HepG2 (cell line): ENCODE measurements at regions not wholly inside any gene's neighbourhood (a gene's known extent, or its start where the extent isn't known, plus 50 kb on each side); places are given as distances from the start of the nearest gene placed in this dataset.
A peak's percentile ranks its signal among the peaks of the same experiment; 100 is the strongest.

Experiments
- ADNP ChIP-seq: sonication (generic); formaldehyde crosslinking; IDR thresholded peaks from 2 replicates; pipeline ENCODE4 v1.4.0; 2020; ENCODE audit warnings: missing genetic modification reagents
- ETV5 ChIP-seq: IDR thresholded peaks from 2 replicates; pipeline ENCODE4 v1.6.1; 2018; ENCODE audit warnings: missing biosample characterization, missing genetic modification reagents, inconsistent platforms, borderline replicate concordance
- GZF1 ChIP-seq: sonication (generic); formaldehyde crosslinking; IDR thresholded peaks from 2 replicates; pipeline ENCODE4 v1.5.1; 2020; ENCODE audit warnings: mild to moderate bottlenecking, missing genetic modification reagents
- HDAC6 ChIP-seq: fragments of 200-600 bp; sonication (generic); IDR thresholded peaks from 2 replicates; pipeline ENCODE4 v1.7.0; 2017; ENCODE audit warnings: mild to moderate bottlenecking, antibody characterized with exemption, low read length, low read depth
- HIVEP1 ChIP-seq: sonication (generic); formaldehyde crosslinking; IDR thresholded peaks from 2 replicates; pipeline ENCODE4 v1.4.0; 2020; ENCODE audit warnings: mild to moderate bottlenecking, missing genetic modification reagents
- HMG20A ChIP-seq: IDR thresholded peaks from 2 replicates; pipeline ENCODE4 v1.6.1; 2016; ENCODE audit warnings: borderline replicate concordance
- HOXA5 ChIP-seq: sonication (generic); formaldehyde crosslinking; IDR thresholded peaks from 2 replicates; pipeline ENCODE4 v1.4.0; 2020; ENCODE audit warnings: missing genetic modification reagents
- KDM1A ChIP-seq: IDR thresholded peaks from 2 replicates; pipeline ENCODE4 v1.6.1; 2016; ENCODE audit warnings: missing compliant biosample characterization
- LCORL ChIP-seq, 2 experiments: fragments of 450-650 bp in 1 of 2; sonication (generic) in 1 of 2; formaldehyde crosslinking in 1 of 2; IDR thresholded peaks; 2 replicates each; pipeline versions ENCODE4 v1.5.0 to v1.6.1; 2017 to 2020; ENCODE audit warnings: antibody characterized with exemption in 1 of 2, missing genetic modification reagents in 1 of 2
- MLLT10 ChIP-seq: sonication (generic); formaldehyde crosslinking; IDR thresholded peaks from 2 replicates; pipeline ENCODE4 v1.4.0; 2020; ENCODE audit warnings: missing genetic modification reagents
- MZF1 ChIP-seq: sonication (generic); formaldehyde crosslinking; IDR thresholded peaks from 2 replicates; pipeline ENCODE4 v1.8.1; 2023; ENCODE audit warnings: mild to moderate bottlenecking, missing genetic modification reagents, borderline replicate concordance
- NR2C2 ChIP-seq: sonication (generic); formaldehyde crosslinking; IDR thresholded peaks from 2 replicates; pipeline ENCODE4 v1.4.0; 2020; ENCODE audit warnings: missing genetic modification reagents, mild to moderate bottlenecking, moderate library complexity, borderline replicate concordance
- POLR2AphosphoS5 ChIP-seq: IDR thresholded peaks from 2 replicates; pipeline ENCODE4 v1.6.1; 2012; ENCODE audit warnings: low read depth, low read length
- RCOR2 ChIP-seq: IDR thresholded peaks from 2 replicates; pipeline ENCODE4 v1.6.1; 2016; ENCODE audit warnings: missing biosample characterization, missing genetic modification reagents
- ZNF335 ChIP-seq: sonication (generic); formaldehyde crosslinking; IDR thresholded peaks from 2 replicates; pipeline ENCODE4 v1.4.0; 2020; ENCODE audit warnings: missing genetic modification reagents
- TF ChIP-seq, protein P1 (sequence below): sonication (generic); formaldehyde crosslinking; IDR thresholded peaks from 2 replicates; pipeline ENCODE4 v1.4.0; 2020; ENCODE audit warnings: mild to moderate bottlenecking, missing genetic modification reagents
- TF ChIP-seq, protein P2 (sequence below), 2 experiments: sonication (generic) in 1 of 2; formaldehyde crosslinking in 1 of 2; IDR thresholded peaks; 2 replicates each; pipeline versions ENCODE4 v1.6.1 to v1.9.0; 2014 to 2022; ENCODE audit warnings: antibody characterized with exemption in 1 of 2, borderline replicate concordance in 1 of 2, inconsistent platforms in 1 of 2, low read depth in 1 of 2, missing genetic modification reagents in 1 of 2
- TF ChIP-seq, protein P3 (sequence below): sonication (generic); formaldehyde crosslinking; IDR thresholded peaks from 2 replicates; pipeline ENCODE4 v1.4.0; 2020; ENCODE audit warnings: mild to moderate bottlenecking, missing genetic modification reagents

DNA sequence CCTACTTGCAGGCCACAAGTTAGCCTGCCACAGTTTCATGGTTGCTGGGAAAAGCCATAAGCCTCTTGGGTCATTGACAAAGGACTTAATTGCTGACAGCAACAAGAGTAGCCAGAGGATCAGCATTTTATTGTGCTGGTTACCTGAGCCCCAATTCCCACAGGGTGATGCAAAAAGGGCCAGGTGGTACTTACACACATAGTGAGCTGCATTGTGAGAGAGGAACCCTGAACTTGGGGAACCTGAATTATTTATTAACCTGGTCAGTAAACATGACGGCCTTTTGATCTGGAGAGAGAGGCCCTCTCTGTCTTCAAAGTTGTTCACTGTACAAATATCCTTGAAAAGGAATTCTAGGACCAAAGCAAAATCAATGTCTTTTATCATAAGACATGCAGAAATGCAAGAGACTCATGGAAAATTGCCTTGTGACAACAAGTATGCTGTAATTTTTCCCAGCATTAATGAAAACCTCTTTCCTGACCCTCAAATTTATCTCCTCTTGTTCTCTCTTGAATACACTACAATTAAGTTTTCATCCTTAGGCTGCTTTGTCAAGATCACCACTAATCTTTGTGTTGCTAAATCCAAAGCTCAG, 102.9 kb upstream of the PHYHIPL start (continued):
- TF ChIP-seq RCOR2 (peak; percentile 80; the same call in 1 of the 2 replicates), MLLT10 (no peak), NR2C2 (CRISPR knock-in tag) (peak; percentile 66), LCORL (IDR thresholded peaks at IDR 0.05) (peak; percentile 67; the same call in 1 of the 2 replicates), LCORL (CRISPR knock-in tag; IDR thresholded peaks at IDR 0.05) (0 out of 2 replicates have a peak, but pooled peaks have one; percentile 48), POLR2AphosphoS5 (no peak; the same call in 1 of the 2 replicates), ZNF335 (CRISPR knock-in tag) (peak; percentile 62; the same call in 1 of the 2 replicates), ETV5 (CRISPR knock-in tag) (peak; percentile 81), HMG20A (CRISPR knock-in tag) (peak; percentile 98), MZF1 (no peak), KDM1A (peak; percentile 80), ADNP (CRISPR knock-in tag) (no peak), HDAC6 (no peak), HIVEP1 (CRISPR knock-in tag) (no peak), HOXA5 (peak; percentile 93), GZF1 (CRISPR knock-in tag) (no peak)
- TF ChIP-seq, protein P1, sequence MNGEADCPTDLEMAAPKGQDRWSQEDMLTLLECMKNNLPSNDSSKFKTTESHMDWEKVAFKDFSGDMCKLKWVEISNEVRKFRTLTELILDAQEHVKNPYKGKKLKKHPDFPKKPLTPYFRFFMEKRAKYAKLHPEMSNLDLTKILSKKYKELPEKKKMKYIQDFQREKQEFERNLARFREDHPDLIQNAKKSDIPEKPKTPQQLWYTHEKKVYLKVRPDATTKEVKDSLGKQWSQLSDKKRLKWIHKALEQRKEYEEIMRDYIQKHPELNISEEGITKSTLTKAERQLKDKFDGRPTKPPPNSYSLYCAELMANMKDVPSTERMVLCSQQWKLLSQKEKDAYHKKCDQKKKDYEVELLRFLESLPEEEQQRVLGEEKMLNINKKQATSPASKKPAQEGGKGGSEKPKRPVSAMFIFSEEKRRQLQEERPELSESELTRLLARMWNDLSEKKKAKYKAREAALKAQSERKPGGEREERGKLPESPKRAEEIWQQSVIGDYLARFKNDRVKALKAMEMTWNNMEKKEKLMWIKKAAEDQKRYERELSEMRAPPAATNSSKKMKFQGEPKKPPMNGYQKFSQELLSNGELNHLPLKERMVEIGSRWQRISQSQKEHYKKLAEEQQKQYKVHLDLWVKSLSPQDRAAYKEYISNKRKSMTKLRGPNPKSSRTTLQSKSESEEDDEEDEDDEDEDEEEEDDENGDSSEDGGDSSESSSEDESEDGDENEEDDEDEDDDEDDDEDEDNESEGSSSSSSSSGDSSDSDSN (CRISPR knock-in tag): no peak; the same call in 1 of the 2 replicates
- TF ChIP-seq, protein P2, sequence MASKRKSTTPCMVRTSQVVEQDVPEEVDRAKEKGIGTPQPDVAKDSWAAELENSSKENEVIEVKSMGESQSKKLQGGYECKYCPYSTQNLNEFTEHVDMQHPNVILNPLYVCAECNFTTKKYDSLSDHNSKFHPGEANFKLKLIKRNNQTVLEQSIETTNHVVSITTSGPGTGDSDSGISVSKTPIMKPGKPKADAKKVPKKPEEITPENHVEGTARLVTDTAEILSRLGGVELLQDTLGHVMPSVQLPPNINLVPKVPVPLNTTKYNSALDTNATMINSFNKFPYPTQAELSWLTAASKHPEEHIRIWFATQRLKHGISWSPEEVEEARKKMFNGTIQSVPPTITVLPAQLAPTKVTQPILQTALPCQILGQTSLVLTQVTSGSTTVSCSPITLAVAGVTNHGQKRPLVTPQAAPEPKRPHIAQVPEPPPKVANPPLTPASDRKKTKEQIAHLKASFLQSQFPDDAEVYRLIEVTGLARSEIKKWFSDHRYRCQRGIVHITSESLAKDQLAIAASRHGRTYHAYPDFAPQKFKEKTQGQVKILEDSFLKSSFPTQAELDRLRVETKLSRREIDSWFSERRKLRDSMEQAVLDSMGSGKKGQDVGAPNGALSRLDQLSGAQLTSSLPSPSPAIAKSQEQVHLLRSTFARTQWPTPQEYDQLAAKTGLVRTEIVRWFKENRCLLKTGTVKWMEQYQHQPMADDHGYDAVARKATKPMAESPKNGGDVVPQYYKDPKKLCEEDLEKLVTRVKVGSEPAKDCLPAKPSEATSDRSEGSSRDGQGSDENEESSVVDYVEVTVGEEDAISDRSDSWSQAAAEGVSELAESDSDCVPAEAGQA (IDR thresholded peaks at IDR 0.05; ENCODE audit: low read depth): no peak
- TF ChIP-seq, protein P2 (CRISPR knock-in tag; IDR thresholded peaks at IDR 0.05; ENCODE audit: borderline replicate concordance): 0 out of 2 replicates have a peak, but pooled peaks have one; percentile 52
- TF ChIP-seq, protein P3, sequence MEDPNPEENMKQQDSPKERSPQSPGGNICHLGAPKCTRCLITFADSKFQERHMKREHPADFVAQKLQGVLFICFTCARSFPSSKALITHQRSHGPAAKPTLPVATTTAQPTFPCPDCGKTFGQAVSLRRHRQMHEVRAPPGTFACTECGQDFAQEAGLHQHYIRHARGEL (CRISPR knock-in tag): no peak
